ENCODE measurements at regions not wholly inside any gene's neighbourhood (a gene's known extent, or its start where the extent isn't known, plus 50 kb on each side); places are given as distances from the start of the nearest gene placed in this dataset.

GRCh38 chr15:70172124-70172523 lies 74.4 kb upstream of the TLE3 start:
- no peak for DNase-seq

- DNase-seq: no peak
Measured at GRCh38 chr15:70171256-70171886, 73.7 kb upstream of the TLE3 start.

GRCh38 chr15:70170096-70170699 lies 72.5 kb upstream of the TLE3 start:
- no peak for DNase-seq

GRCh38 chr15:70169147-70169546 lies 71.4 kb upstream of the TLE3 start:
- no peak for DNase-seq

GRCh38 chr15:70167155-70167554 lies 69.4 kb upstream of the TLE3 start:
- DNase-seq: no peak

GRCh38 chr15:70166506-70167087 lies 68.9 kb upstream of the TLE3 start:
- no peak for DNase-seq

- DNase-seq: no peak
Measured at GRCh38 chr15:70165716-70166284, 68.1 kb upstream of the TLE3 start.

- DNase-seq: no peak
Measured at GRCh38 chr15:70164910-70165715, 67.4 kb upstream of the TLE3 start.

GRCh38 chr15:70164156-70164900 lies 66.6 kb upstream of the TLE3 start:
- no peak for DNase-seq

- no peak for DNase-seq
Measured at GRCh38 chr15:70160803-70161565, 63.3 kb upstream of the TLE3 start.

GRCh38 chr15:70160267-70160666 lies 62.5 kb upstream of the TLE3 start:
- DNase-seq: no peak

GRCh38 chr15:70159713-70160009 lies 61.9 kb upstream of the TLE3 start:
- DNase-seq: no peak

- no peak for DNase-seq
Measured at GRCh38 chr15:70159001-70159712, 61.4 kb upstream of the TLE3 start.

GRCh38 chr15:70158309-70159000 lies 60.7 kb upstream of the TLE3 start:
- DNase-seq: no peak

- DNase-seq: no peak
Measured at GRCh38 chr15:70156671-70157271, 59.1 kb upstream of the TLE3 start.

GRCh38 chr15:70154718-70155347 lies 57.1 kb upstream of the TLE3 start:
- DNase-seq: no peak

GRCh38 chr15:70153921-70154717 lies 56.4 kb upstream of the TLE3 start:
- no peak for DNase-seq

GRCh38 chr15:70152070-70152480 lies 54.4 kb upstream of the TLE3 start:
- no peak for DNase-seq

GRCh38 chr15:70151462-70151861 lies 53.7 kb upstream of the TLE3 start:
- DNase-seq: no peak

All from T-helper 2 cell (primary cell).